H1 (cell line): ENCODE measurements at regions not wholly inside any gene's neighbourhood (a gene's known extent, or its start where the extent isn't known, plus 50 kb on each side); places are given as distances from the start of the nearest gene placed in this dataset.

Experiments used
- CTCF ChIA-PET: fragments of 300-600 bp; sonication (Branson Sonifier 250); formaldehyde crosslinking; loops from one replicate; lab custom pipeline; 2021; ENCODE audit not compliant: partially characterized antibody; lab: Charles Lee
- POLR2A ChIA-PET: fragments of 300-600 bp; sonication (Branson Sonifier 250); formaldehyde crosslinking; loops from one replicate; lab custom pipeline; 2021; ENCODE audit warnings: inconsistent platforms; ENCODE audit not compliant: partially characterized antibody; lab: Charles Lee
- DNase-seq, 2 experiments: peaks; one replicate each; pipeline versions ENCODE4 v3.0.0 to v3.0.0-alpha.2; 2010 to 2022; ENCODE audit warnings: low spot score in 2 of 2, low read depth in 1 of 2, mixed read lengths in 1 of 2
- FAIRE-seq: peaks from 2 replicates; lab custom pipeline; 2011; peaks lifted over from hg19 to GRCh38; lab: Jason Lieb, UNC
- H2AFZ ChIP-seq: 2 replicates; pipeline ENCODE4 v1.8.1; 2012; ENCODE audit warnings: low read length, inconsistent platforms
- H2AK5ac ChIP-seq: 2 replicates; pipeline ENCODE4 v1.6.1; 2013; ENCODE audit warnings: low read depth, low read length
- H2BK120ac ChIP-seq: replicated peaks from 2 replicates; pipeline ENCODE3; 2013; ENCODE audit warnings: low read depth, low read length, inconsistent platforms
- H2BK12ac ChIP-seq: 2 replicates; pipeline ENCODE4 v1.6.1; 2013; ENCODE audit warnings: low read depth, low read length
- H2BK15ac ChIP-seq: 2 replicates; pipeline ENCODE4 v1.6.1; 2013; ENCODE audit warnings: low read length
- H2BK20ac ChIP-seq: 2 replicates; pipeline ENCODE4 v1.6.1; 2013; ENCODE audit warnings: low read length
- H2BK5ac ChIP-seq: 2 replicates; pipeline ENCODE4 v1.6.1; 2013; ENCODE audit warnings: low read depth, low read length
- H3K14ac ChIP-seq: 2 replicates; pipeline ENCODE4 v1.6.1; 2013; ENCODE audit warnings: inconsistent platforms; ENCODE audit not compliant: insufficient read length
- H3K18ac ChIP-seq: 2 replicates; pipeline ENCODE4 v1.6.1; 2013; ENCODE audit warnings: low read length; ENCODE audit errors: extremely low read depth
- H3K23ac ChIP-seq: 2 replicates; pipeline ENCODE4 v1.6.1; 2013; ENCODE audit warnings: inconsistent platforms; ENCODE audit not compliant: insufficient read length
- H3K23me2 ChIP-seq: 2 replicates; pipeline ENCODE4 v1.6.1; 2013; ENCODE audit warnings: low read depth, low read length
- H3K27ac ChIP-seq: 2 replicates; pipeline ENCODE4 v1.6.1; 2011; ENCODE audit warnings: low read depth, low read length, inconsistent platforms
- H3K27me3 ChIP-seq, 4 experiments: replicated peaks in 1 of 4; 1 replicate in 1 of 4; 2 replicates in 3 of 4; pipeline versions ENCODE4 v1.6.1 to v1.8.1; 2011 to 2013; ENCODE audit warnings: low read length in 3 of 4, mild to moderate bottlenecking in 3 of 4, inconsistent platforms in 2 of 4, mixed read lengths in 2 of 4, moderate library complexity in 1 of 4; ENCODE audit not compliant: control insufficient read depth in 3 of 4, insufficient read depth in 3 of 4; ENCODE audit errors: extremely low read depth in 1 of 4
- H3K36me3 ChIP-seq, 4 experiments: 2 replicates each; pipeline versions ENCODE4 v1.6.1 to v1.8.1; 2011 to 2013; ENCODE audit warnings: mild to moderate bottlenecking in 4 of 4, low read length in 3 of 4, moderate library complexity in 2 of 4, control low read depth in 1 of 4, inconsistent platforms in 1 of 4; ENCODE audit not compliant: insufficient read depth in 4 of 4, control insufficient read depth in 2 of 4
- H3K4ac ChIP-seq: replicated peaks from 2 replicates; pipeline ENCODE3; 2013; ENCODE audit warnings: low read length, low read depth, mixed read lengths, inconsistent platforms; ENCODE audit not compliant: insufficient read length
- H3K4me1 ChIP-seq, 4 experiments: replicated peaks in 1 of 4; 1 replicate in 1 of 4; 2 replicates in 3 of 4; pipeline versions ENCODE4 v1.6.1 to v1.8.1; 2011 to 2013; ENCODE audit warnings: low read length in 3 of 4, inconsistent platforms in 2 of 4, mixed read lengths in 1 of 4; ENCODE audit not compliant: insufficient read depth in 4 of 4, control insufficient read depth in 3 of 4
- H3K4me2 ChIP-seq, 2 experiments: 2 replicates each; pipeline versions ENCODE4 v1.6.1 to v1.8.1; 2011 to 2013; ENCODE audit warnings: low read depth in 2 of 2, low read length in 2 of 2, control low read depth in 1 of 2, inconsistent platforms in 1 of 2, mild to moderate bottlenecking in 1 of 2; ENCODE audit not compliant: insufficient read depth in 1 of 2
- H3K4me3 ChIP-seq, 4 experiments: fragments of 200-600, 300-600 bp in 1 of 4; sonication (generic), shearing (Covaris generic), sonication (Bioruptor Twin) in 1 of 4; 2 replicates each; pipeline versions ENCODE4 v1.5.1 to v1.8.1; 2011 to 2016; ENCODE audit warnings: low read length in 4 of 4, low read depth in 3 of 4, control low read depth in 2 of 4, inconsistent platforms in 2 of 4, mild to moderate bottlenecking in 2 of 4, mixed read lengths in 1 of 4, moderate library complexity in 1 of 4; ENCODE audit not compliant: insufficient read depth in 2 of 4; ENCODE audit errors: extremely low read depth in 1 of 4
- H3K56ac ChIP-seq: replicated peaks from 2 replicates; pipeline ENCODE3; 2013; ENCODE audit warnings: low read depth, mild to moderate bottlenecking, mixed read lengths, low read length, inconsistent platforms; ENCODE audit not compliant: insufficient read length
- H3K79me1 ChIP-seq: 2 replicates; pipeline ENCODE4 v1.6.1; 2013; ENCODE audit warnings: low read depth, low read length, control low read depth
- H3K79me2 ChIP-seq, 2 experiments: 2 replicates each; pipeline versions ENCODE4 v1.6.1 to v1.8.1; 2012 to 2013; ENCODE audit warnings: low read length in 2 of 2, mild to moderate bottlenecking in 2 of 2, inconsistent platforms in 1 of 2; ENCODE audit not compliant: insufficient read depth in 2 of 2, control insufficient read depth in 1 of 2
- H3K9ac ChIP-seq, 4 experiments: replicated peaks in 1 of 4; 1 replicate in 1 of 4; 2 replicates in 3 of 4; pipeline versions ENCODE4 v1.6.1 to v1.8.1; 2011 to 2013; ENCODE audit warnings: low read depth in 3 of 4, low read length in 3 of 4, control low read depth in 2 of 4, mild to moderate bottlenecking in 2 of 4, moderate library complexity in 2 of 4, inconsistent platforms in 1 of 4; ENCODE audit errors: extremely low read depth in 1 of 4
- H3K9me3 ChIP-seq, 2 experiments: 2 replicates each; pipeline versions ENCODE4 v1.6.1 to v1.8.1; 2012 to 2013; ENCODE audit warnings: mild to moderate bottlenecking in 2 of 2, moderate library complexity in 2 of 2, control low read depth in 1 of 2, inconsistent platforms in 1 of 2, low read depth in 1 of 2, low read length in 1 of 2, mixed read lengths in 1 of 2; ENCODE audit not compliant: insufficient read depth in 2 of 2
- H4K20me1 ChIP-seq, 2 experiments: replicated peaks in 1 of 2; 2 replicates each; pipeline versions ENCODE3 to v1.8.1; 2011 to 2013; ENCODE audit warnings: inconsistent platforms in 2 of 2, low read length in 2 of 2, mild to moderate bottlenecking in 1 of 2; ENCODE audit not compliant: insufficient read depth in 2 of 2, control insufficient read depth in 1 of 2
- H4K5ac ChIP-seq: 2 replicates; pipeline ENCODE4 v1.6.1; 2013; ENCODE audit warnings: low read length, low read depth, mixed read lengths, inconsistent platforms; ENCODE audit not compliant: insufficient read length
- H4K8ac ChIP-seq: 2 replicates; pipeline ENCODE4 v1.8.0; 2013; ENCODE audit warnings: mild to moderate bottlenecking, moderate library complexity, low read length, inconsistent platforms; ENCODE audit not compliant: insufficient read depth; ENCODE audit errors: extremely low read depth
- H4K91ac ChIP-seq: replicated peaks from 2 replicates; pipeline ENCODE3; 2013; ENCODE audit warnings: low read length, mixed read lengths, inconsistent platforms; ENCODE audit not compliant: insufficient read length
- CREB1 ChIP-seq: IDR thresholded peaks from 2 replicates; pipeline ENCODE4 v1.6.1; 2012; ENCODE audit warnings: inconsistent platforms
- CTCF ChIP-seq, 3 experiments: IDR thresholded peaks; 1 replicate in 2 of 3; 2 replicates in 1 of 3; pipeline versions ENCODE4 v1.5.1 to v1.6.1; 2011; ENCODE audit warnings: low read length in 3 of 3, mild to moderate bottlenecking in 3 of 3, inconsistent platforms in 2 of 3, low read depth in 1 of 3, moderate library complexity in 1 of 3; ENCODE audit not compliant: insufficient read depth in 1 of 3; ENCODE audit errors: control extremely low read depth in 1 of 3
- KDM4A ChIP-seq: IDR thresholded peaks from one replicate; pipeline ENCODE4 v1.7.1; 2012; ENCODE audit warnings: low read depth, mild to moderate bottlenecking, moderate library complexity, low read length, inconsistent platforms; ENCODE audit not compliant: severe bottlenecking
- NANOG ChIP-seq: IDR thresholded peaks from 2 replicates; pipeline ENCODE4 v1.6.1; 2011; ENCODE audit warnings: low read length, low read depth, mild to moderate bottlenecking, inconsistent platforms; ENCODE audit not compliant: insufficient read depth, poor library complexity, severe bottlenecking
- RAD21 ChIP-seq, 2 experiments: IDR thresholded peaks in 1 of 2; conservative IDR thresholded peaks in 1 of 2; 2 replicates each; pipeline ENCODE4 v1.6.1; 2011; ENCODE audit warnings: low read depth in 2 of 2, low read length in 2 of 2, improper control_type of control experiment in 1 of 2, inconsistent platforms in 1 of 2, mild to moderate bottlenecking in 1 of 2, moderate library complexity in 1 of 2
- TBP ChIP-seq: IDR thresholded peaks from 2 replicates; pipeline ENCODE4 v1.6.1; 2011; ENCODE audit warnings: low read depth, low read length, improper control_type of control experiment
- TCF12 ChIP-seq: IDR thresholded peaks from 2 replicates; pipeline ENCODE4 v1.6.1; 2011; ENCODE audit warnings: low read depth, mild to moderate bottlenecking, low read length
- USF2 ChIP-seq: IDR thresholded peaks from 2 replicates; pipeline ENCODE4 v1.6.1; 2011; ENCODE audit warnings: low read length, improper control_type of control experiment
- WGBS, 2 experiments: shearing (Covaris generic) in 1 of 2; methylation state at CpG; one replicate each; pipeline versions ENCODE4 v1.1.6 to v1.1.7; 2013 to 2015; ENCODE audit warnings: low lambda C conversion rate in 2 of 2, mixed read lengths in 2 of 2, inconsistent platforms in 1 of 2, low coverage in 1 of 2, missing lambda C conversion rate in 1 of 2; ENCODE audit not compliant: insufficient replicate concordance in 2 of 2, insufficient coverage in 1 of 2, insufficient read length in 1 of 2; ENCODE audit errors: extremely low coverage in 1 of 2, missing lambda C conversion rate in 1 of 2; 5-methylcytosine and 5-hydroxymethylcytosine counted together

GRCh38 chr15:62241135-62241770 lies 76.2 kb upstream of the C2CD4B start:
- Histone ChIP-seq H4K5ac (no peak overlapping the region), H2BK120ac (no peak overlapping the region), H4K20me1 (no peaks in the 10 kb centered on the region), H3K79me2 (no peaks in the 10 kb centered on the region), H3K9ac (no peak overlapping the region), H3K18ac (no peak overlapping the region), H3K36me3 (no peaks in the 10 kb centered on the region), H4K8ac (no peak overlapping the region), H3K23ac (no peak overlapping the region), H3K4me2 (no peak overlapping the region), H3K4ac (no peak overlapping the region), H3K79me1 (no peaks in the 10 kb centered on the region), H2AK5ac (no peak overlapping the region), H3K23me2 (no peaks in the 10 kb centered on the region), H2BK15ac (no peak overlapping the region), H2BK5ac (no peak overlapping the region), H3K9me3 (no peaks in the 10 kb centered on the region), H4K91ac (no peak overlapping the region), H3K27ac (no peak overlapping the region), H2BK20ac (no peak overlapping the region), H3K56ac (no peak overlapping the region), H3K4me3 (no peak overlapping the region), H3K14ac (no peak overlapping the region), H2BK12ac (no peak overlapping the region), H3K4me1 (peaks cover 0 to 2% (median 0%) of the 10 kb centered on the region in 4 experiments; a peak in 1 of 7 replicates), H3K27me3 (no peaks in the 10 kb centered on the region), H2AFZ (peak overlapping the region; percentile 93; the same call in 1 of the 2 replicates)
- POLR2A ChIA-PET: no interaction called here
- CTCF ChIA-PET: interaction anchor here (0.6 to 17.9 kb wide), 29 partner anchors 4 to 848 kb away, joined by 3 to 229 read pairs (median 4); partner anchors contain the start of gene VPS13C
- DNase-seq (peak; percentile 31 to 81), FAIRE-seq (peak; percentile 86)
- TF ChIP-seq KDM4A (no peak), CTCF (IDR thresholded peaks at IDR 0.05; ENCODE audit: control extremely low read depth in 1 of 3, insufficient read depth in 1 of 3, low read depth in 1 of 3, low read length in 3 of 3) (peak; percentile 76 to 88 (median 88)), TCF12 (0 out of 2 replicates have a peak, but pooled peaks have one; percentile 21), NANOG (peak; percentile 12), TBP (0 out of 2 replicates have a peak, but pooled peaks have one; percentile 18), CREB1 (no peak), USF2 (no peak), RAD21 (IDR thresholded peaks at IDR 0.05 in 1 of 2, conservative IDR thresholded peaks at IDR 0.05 in 1 of 2; ENCODE audit: low read depth in 2 of 2, low read length in 2 of 2) (peak; percentile 26 to 61)
- WGBS, 2 experiments: 69% methylated on average over 5 of the region's 5 CpGs; no CpG with 5 or more reads in 1 of the 2 experiments
